K562 (cell line): ENCODE measurements at regions not wholly inside any gene's neighbourhood (a gene's known extent, or its start where the extent isn't known, plus 50 kb on each side); places are given as distances from the start of the nearest gene placed in this dataset.

Source experiments
- BRD4 ChIP-seq: fragments of 200-600 bp; sonication (generic); IDR thresholded peaks from 2 replicates; pipeline ENCODE4 v1.6.1; 2017; ENCODE audit warnings: inconsistent platforms
- ETV1 ChIP-seq: fragments of 450-650 bp; conservative IDR thresholded peaks from 2 replicates; pipeline ENCODE4 v1.6.1; 2016; ENCODE audit warnings: missing genetic modification characterization, control low read depth, low read depth, missing compliant biosample characterization
- FOXM1 ChIP-seq, 2 experiments: fragments of 450-650 bp in 1 of 2; sonication (generic) in 1 of 2; formaldehyde crosslinking in 1 of 2; IDR thresholded peaks; 2 replicates each; pipeline versions ENCODE4 v1.6.1 to v1.9.0; 2017 to 2022; ENCODE audit warnings: low read depth in 2 of 2, mild to moderate bottlenecking in 2 of 2, missing genetic modification reagents in 1 of 2, moderate library complexity in 1 of 2
- GABPB2 ChIP-seq: fragments of 250-450 bp; sonication (Bioruptor Pico); conservative IDR thresholded peaks from 2 replicates; pipeline ENCODE4 v1.5.1; 2021; ENCODE audit warnings: mild to moderate bottlenecking
- HNRNPH1 ChIP-seq: fragments of 200-400 bp; formaldehyde crosslinking; optimal IDR thresholded peaks from 2 replicates; pipeline ENCODE3; 2017; ENCODE audit warnings: low read depth, mild to moderate bottlenecking, low read length, moderate library complexity
- MCM2 ChIP-seq: fragments of 450-650 bp; IDR thresholded peaks from 2 replicates; pipeline ENCODE4 v1.6.1; 2017; ENCODE audit warnings: low read depth, mild to moderate bottlenecking
- MTF1 ChIP-seq: fragments of 250-450 bp; sonication (Bioruptor Pico); IDR thresholded peaks from 2 replicates; pipeline ENCODE4 v1.9.0; 2021; ENCODE audit warnings: moderate library complexity, mild to moderate bottlenecking, inconsistent platforms, borderline replicate concordance
- NRF1 ChIP-seq, 2 experiments: fragments of 450-650 bp; IDR thresholded peaks in 1 of 2; conservative IDR thresholded peaks in 1 of 2; 2 replicates each; pipeline ENCODE4 v1.6.1; 2014; ENCODE audit warnings: mild to moderate bottlenecking in 2 of 2
- SMC3 ChIP-seq: conservative IDR thresholded peaks from 2 replicates; pipeline ENCODE4 v1.6.1; 2011; ENCODE audit warnings: low read depth, low read length, improper control_type of control experiment; ENCODE audit not compliant: insufficient read depth
- YBX1 ChIP-seq: fragments of 450-650 bp; IDR thresholded peaks from 2 replicates; pipeline ENCODE4 v1.7.1; 2016; ENCODE audit warnings: mild to moderate bottlenecking
- ZC3H8 ChIP-seq: fragments of 450-650 bp; IDR thresholded peaks from 2 replicates; pipeline ENCODE4 v1.6.1; 2017
- ZKSCAN1 ChIP-seq: fragments of 150-350 bp; IDR thresholded peaks from 2 replicates; pipeline ENCODE4 v1.6.1; 2016; ENCODE audit warnings: low read depth, low read length
- ZNF121 ChIP-seq: sonication (generic); formaldehyde crosslinking; conservative IDR thresholded peaks from 2 replicates; pipeline ENCODE4 v1.8.0; 2022; ENCODE audit warnings: missing genetic modification reagents
- TF ChIP-seq, protein P1 (sequence below): fragments of 250-450 bp; sonication (Bioruptor Pico); IDR thresholded peaks from 2 replicates; pipeline ENCODE4 v1.5.0; 2021; ENCODE audit warnings: mild to moderate bottlenecking, borderline replicate concordance
- TF ChIP-seq, protein P2 (sequence below), 2 experiments: IDR thresholded peaks; 2 replicates each; pipeline ENCODE4 v1.6.1; 2011; ENCODE audit warnings: borderline replicate concordance in 1 of 2, control low read depth in 1 of 2, low read depth in 1 of 2, low read length in 1 of 2, mild to moderate bottlenecking in 1 of 2, mixed read lengths in 1 of 2, moderate library complexity in 1 of 2; ENCODE audit not compliant: insufficient read depth in 1 of 2, insufficient read length in 1 of 2, poor library complexity in 1 of 2, severe bottlenecking in 1 of 2; ENCODE audit errors: extremely low read depth in 1 of 2
- TF ChIP-seq, protein P3 (sequence below): fragments of 250-450 bp; sonication (Bioruptor Pico); IDR thresholded peaks from 2 replicates; pipeline ENCODE4 v1.5.0; 2020; ENCODE audit warnings: mild to moderate bottlenecking, borderline replicate concordance
- TF ChIP-seq, protein P4 (sequence below): fragments of 250-450 bp; sonication (Bioruptor Pico); IDR thresholded peaks from 2 replicates; pipeline ENCODE4 v1.5.0; 2022; ENCODE audit warnings: mild to moderate bottlenecking
- TF ChIP-seq, protein P5 (sequence below), 3 experiments: IDR thresholded peaks in 2 of 3; conservative IDR thresholded peaks in 1 of 3; 2 replicates each; pipeline ENCODE4 v1.5.1; 2011 to 2012; ENCODE audit warnings: low read length in 3 of 3, mild to moderate bottlenecking in 3 of 3, control low read depth in 2 of 3, improper control_type of control experiment in 1 of 3, inconsistent platforms in 1 of 3, low read depth in 1 of 3, mixed read lengths in 1 of 3, moderate library complexity in 1 of 3; ENCODE audit not compliant: insufficient read depth in 2 of 3

DNA sequence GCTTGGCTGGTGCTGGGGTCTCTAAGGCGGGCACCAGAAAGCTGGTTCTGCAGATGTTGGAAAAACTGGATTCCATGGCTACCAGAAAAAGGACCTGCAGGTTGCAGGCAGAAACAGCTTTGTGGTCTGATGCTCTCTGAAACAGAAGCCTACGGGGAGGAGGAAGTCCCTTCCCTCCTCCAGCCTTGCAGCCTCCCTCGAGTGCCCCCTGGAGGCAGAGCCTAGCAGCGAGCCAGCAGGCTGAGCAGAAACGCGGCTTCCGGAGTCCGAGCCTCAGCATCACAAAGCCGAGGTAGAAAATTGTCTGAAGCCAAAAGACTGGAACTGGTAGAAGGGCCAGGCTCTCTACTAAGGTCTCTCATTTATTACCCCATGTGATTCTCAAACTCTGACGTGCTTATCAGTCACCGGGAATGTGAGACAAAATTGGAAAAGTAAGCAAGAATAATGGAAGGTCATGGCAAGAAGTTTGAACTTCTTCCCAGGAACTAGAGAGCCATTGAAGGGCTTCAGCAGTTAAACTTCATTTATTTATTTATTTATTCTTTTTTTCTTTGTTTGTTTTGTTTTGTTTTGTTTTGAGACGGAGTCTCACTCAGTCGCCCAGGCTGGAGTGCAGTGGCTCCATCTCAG, 82.2 kb upstream of the CPSF6 start (continued):
- TF ChIP-seq, protein P1, sequence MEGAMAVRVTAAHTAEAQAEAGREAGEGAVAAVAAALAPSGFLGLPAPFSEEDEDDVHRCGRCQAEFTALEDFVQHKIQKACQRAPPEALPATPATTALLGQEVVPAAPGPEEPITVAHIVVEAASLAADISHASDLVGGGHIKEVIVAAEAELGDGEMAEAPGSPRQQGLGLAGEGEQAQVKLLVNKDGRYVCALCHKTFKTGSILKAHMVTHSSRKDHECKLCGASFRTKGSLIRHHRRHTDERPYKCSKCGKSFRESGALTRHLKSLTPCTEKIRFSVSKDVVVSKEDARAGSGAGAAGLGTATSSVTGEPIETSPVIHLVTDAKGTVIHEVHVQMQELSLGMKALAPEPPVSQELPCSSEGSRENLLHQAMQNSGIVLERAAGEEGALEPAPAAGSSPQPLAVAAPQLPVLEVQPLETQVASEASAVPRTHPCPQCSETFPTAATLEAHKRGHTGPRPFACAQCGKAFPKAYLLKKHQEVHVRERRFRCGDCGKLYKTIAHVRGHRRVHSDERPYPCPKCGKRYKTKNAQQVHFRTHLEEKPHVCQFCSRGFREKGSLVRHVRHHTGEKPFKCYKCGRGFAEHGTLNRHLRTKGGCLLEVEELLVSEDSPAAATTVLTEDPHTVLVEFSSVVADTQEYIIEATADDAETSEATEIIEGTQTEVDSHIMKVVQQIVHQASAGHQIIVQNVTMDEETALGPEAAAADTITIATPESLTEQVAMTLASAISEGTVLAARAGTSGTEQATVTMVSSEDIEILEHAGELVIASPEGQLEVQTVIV (CRISPR knock-in tag) = no peak
- no peak for TF ChIP-seq YBX1
- no peak for TF ChIP-seq ZNF121 (CRISPR knock-in tag)
- TF ChIP-seq HNRNPH1 = no peak
- no peak for TF ChIP-seq NRF1 (conservative IDR thresholded peaks at IDR 0.05 in 1 of 2, IDR thresholded peaks at IDR 0.05 in 1 of 2)
- peak; percentile 85 for TF ChIP-seq ETV1
- TF ChIP-seq ZKSCAN1 = no peak
- TF ChIP-seq MCM2 = no peak
- peak; percentile 43 for TF ChIP-seq SMC3
- no peak for TF ChIP-seq FOXM1 (IDR thresholded peaks at IDR 0.05; ENCODE audit: low read depth)
- no peak for TF ChIP-seq FOXM1 (CRISPR knock-in tag; IDR thresholded peaks at IDR 0.05; ENCODE audit: low read depth)
- TF ChIP-seq, protein P2, sequence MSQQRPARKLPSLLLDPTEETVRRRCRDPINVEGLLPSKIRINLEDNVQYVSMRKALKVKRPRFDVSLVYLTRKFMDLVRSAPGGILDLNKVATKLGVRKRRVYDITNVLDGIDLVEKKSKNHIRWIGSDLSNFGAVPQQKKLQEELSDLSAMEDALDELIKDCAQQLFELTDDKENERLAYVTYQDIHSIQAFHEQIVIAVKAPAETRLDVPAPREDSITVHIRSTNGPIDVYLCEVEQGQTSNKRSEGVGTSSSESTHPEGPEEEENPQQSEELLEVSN (IDR thresholded peaks at IDR 0.05; ENCODE audit: borderline replicate concordance in 1 of 2, extremely low read depth in 1 of 2, insufficient read depth in 1 of 2, insufficient read length in 1 of 2, low read depth in 1 of 2, low read length in 1 of 2, poor library complexity in 1 of 2, severe bottlenecking in 1 of 2) = peak in 1 of 2 experiments; percentile 48
- TF ChIP-seq, protein P3, sequence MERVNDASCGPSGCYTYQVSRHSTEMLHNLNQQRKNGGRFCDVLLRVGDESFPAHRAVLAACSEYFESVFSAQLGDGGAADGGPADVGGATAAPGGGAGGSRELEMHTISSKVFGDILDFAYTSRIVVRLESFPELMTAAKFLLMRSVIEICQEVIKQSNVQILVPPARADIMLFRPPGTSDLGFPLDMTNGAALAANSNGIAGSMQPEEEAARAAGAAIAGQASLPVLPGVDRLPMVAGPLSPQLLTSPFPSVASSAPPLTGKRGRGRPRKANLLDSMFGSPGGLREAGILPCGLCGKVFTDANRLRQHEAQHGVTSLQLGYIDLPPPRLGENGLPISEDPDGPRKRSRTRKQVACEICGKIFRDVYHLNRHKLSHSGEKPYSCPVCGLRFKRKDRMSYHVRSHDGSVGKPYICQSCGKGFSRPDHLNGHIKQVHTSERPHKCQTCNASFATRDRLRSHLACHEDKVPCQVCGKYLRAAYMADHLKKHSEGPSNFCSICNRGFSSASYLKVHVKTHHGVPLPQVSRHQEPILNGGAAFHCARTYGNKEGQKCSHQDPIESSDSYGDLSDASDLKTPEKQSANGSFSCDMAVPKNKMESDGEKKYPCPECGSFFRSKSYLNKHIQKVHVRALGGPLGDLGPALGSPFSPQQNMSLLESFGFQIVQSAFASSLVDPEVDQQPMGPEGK (CRISPR knock-in tag) = no peak
- no peak for TF ChIP-seq MTF1 (CRISPR knock-in tag)
- TF ChIP-seq ZC3H8 = no peak
- TF ChIP-seq BRD4 = no peak
- TF ChIP-seq, protein P4, sequence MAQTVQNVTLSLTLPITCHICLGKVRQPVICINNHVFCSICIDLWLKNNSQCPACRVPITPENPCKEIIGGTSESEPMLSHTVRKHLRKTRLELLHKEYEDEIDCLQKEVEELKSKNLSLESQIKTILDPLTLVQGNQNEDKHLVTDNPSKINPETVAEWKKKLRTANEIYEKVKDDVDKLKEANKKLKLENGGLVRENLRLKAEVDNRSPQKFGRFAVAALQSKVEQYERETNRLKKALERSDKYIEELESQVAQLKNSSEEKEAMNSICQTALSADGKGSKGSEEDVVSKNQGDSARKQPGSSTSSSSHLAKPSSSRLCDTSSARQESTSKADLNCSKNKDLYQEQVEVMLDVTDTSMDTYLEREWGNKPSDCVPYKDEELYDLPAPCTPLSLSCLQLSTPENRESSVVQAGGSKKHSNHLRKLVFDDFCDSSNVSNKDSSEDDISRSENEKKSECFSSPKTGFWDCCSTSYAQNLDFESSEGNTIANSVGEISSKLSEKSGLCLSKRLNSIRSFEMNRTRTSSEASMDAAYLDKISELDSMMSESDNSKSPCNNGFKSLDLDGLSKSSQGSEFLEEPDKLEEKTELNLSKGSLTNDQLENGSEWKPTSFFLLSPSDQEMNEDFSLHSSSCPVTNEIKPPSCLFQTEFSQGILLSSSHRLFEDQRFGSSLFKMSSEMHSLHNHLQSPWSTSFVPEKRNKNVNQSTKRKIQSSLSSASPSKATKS = no peak
- TF ChIP-seq GABPB2 (CRISPR knock-in tag) = no peak
- TF ChIP-seq, protein P5, sequence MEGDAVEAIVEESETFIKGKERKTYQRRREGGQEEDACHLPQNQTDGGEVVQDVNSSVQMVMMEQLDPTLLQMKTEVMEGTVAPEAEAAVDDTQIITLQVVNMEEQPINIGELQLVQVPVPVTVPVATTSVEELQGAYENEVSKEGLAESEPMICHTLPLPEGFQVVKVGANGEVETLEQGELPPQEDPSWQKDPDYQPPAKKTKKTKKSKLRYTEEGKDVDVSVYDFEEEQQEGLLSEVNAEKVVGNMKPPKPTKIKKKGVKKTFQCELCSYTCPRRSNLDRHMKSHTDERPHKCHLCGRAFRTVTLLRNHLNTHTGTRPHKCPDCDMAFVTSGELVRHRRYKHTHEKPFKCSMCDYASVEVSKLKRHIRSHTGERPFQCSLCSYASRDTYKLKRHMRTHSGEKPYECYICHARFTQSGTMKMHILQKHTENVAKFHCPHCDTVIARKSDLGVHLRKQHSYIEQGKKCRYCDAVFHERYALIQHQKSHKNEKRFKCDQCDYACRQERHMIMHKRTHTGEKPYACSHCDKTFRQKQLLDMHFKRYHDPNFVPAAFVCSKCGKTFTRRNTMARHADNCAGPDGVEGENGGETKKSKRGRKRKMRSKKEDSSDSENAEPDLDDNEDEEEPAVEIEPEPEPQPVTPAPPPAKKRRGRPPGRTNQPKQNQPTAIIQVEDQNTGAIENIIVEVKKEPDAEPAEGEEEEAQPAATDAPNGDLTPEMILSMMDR (IDR thresholded peaks at IDR 0.05 in 2 of 3, conservative IDR thresholded peaks at IDR 0.05 in 1 of 3; ENCODE audit: insufficient read depth in 2 of 3, low read depth in 1 of 3, low read length in 3 of 3) = peak; percentile 90 to 97 (median 92)
